OCI-LY3 (cell line): ENCODE measurements at regions not wholly inside any gene's neighbourhood (a gene's known extent, or its start where the extent isn't known, plus 50 kb on each side); places are given as distances from the start of the nearest gene placed in this dataset.

Experiments used
- CTCF ChIP-seq: fragments of 200-600, 300-600 bp; sonication (generic); IDR thresholded peaks from 2 replicates; pipeline ENCODE4 v1.5.1; 2014; ENCODE audit warnings: antibody characterized with exemption, low read length, low read depth
- EZH2phosphoT487 ChIP-seq: fragments of 200-600 bp; shearing (Covaris generic); IDR thresholded peaks from 2 replicates; pipeline ENCODE4 v1.6.1; 2018; ENCODE audit warnings: antibody characterized with exemption, mixed run types, low read depth

- no peak for TF ChIP-seq CTCF
- no peak for TF ChIP-seq EZH2phosphoT487
These were observed 63.4 kb upstream of the MED4 start for GRCh38 chr13:48158290-48158689.
